GM23338 (cell line): ENCODE measurements at regions not wholly inside any gene's neighbourhood (a gene's known extent, or its start where the extent isn't known, plus 50 kb on each side); places are given as distances from the start of the nearest gene placed in this dataset.

Experiments used
- ATAC-seq: fragments of 200-7000 bp; cut with Tn5 transposase; 3 replicates; pipeline ENCODE4 v1.9.1; 2020
- DNase-seq: peaks from one replicate; pipeline ENCODE4 v3.0.0-alpha.2; 2015; ENCODE audit warnings: low spot score
- H2AFZ ChIP-seq: fragments of 200-600 bp; sonication (generic); 2 replicates; pipeline ENCODE4 v1.8.0; 2016; ENCODE audit warnings: antibody characterized with exemption, mild to moderate bottlenecking, moderate library complexity
- H3F3A ChIP-seq: fragments of 200-600 bp; sonication (generic); replicated peaks from 2 replicates; pipeline ENCODE4 v1.8.0; 2017; ENCODE audit warnings: antibody characterized with exemption, mixed run types, low read depth
- H3K27ac ChIP-seq: fragments of 200-600 bp; sonication (generic); 2 replicates; pipeline ENCODE4 v1.6.1; 2016; ENCODE audit warnings: low read depth
- H3K27me3 ChIP-seq: fragments of 200-600 bp; sonication (generic); 2 replicates; pipeline ENCODE4 v1.8.0; 2016; ENCODE audit warnings: mild to moderate bottlenecking, mixed run types, moderate library complexity; ENCODE audit not compliant: insufficient read depth
- H3K36me3 ChIP-seq: fragments of 200-600 bp; sonication (generic); 2 replicates; pipeline ENCODE4 v1.8.0; 2016; ENCODE audit warnings: mild to moderate bottlenecking; ENCODE audit not compliant: insufficient read depth
- H3K4me1 ChIP-seq: fragments of 200-600 bp; sonication (generic); 2 replicates; pipeline ENCODE4 v1.8.0; 2016; ENCODE audit warnings: mild to moderate bottlenecking, moderate library complexity; ENCODE audit not compliant: insufficient read depth
- H3K4me2 ChIP-seq: fragments of 200-600 bp; sonication (generic); 2 replicates; pipeline ENCODE4 v1.7.1; 2017; ENCODE audit warnings: mixed run types
- H3K4me3 ChIP-seq: fragments of 200-600 bp; sonication (generic); 2 replicates; pipeline ENCODE4 v1.6.1; 2016; ENCODE audit warnings: mixed run types
- H3K79me2 ChIP-seq: fragments of 200-600 bp; sonication (generic); replicated peaks from 2 replicates; pipeline ENCODE4 v1.8.0; 2017; ENCODE audit warnings: mild to moderate bottlenecking; ENCODE audit not compliant: insufficient read depth
- H3K9me2 ChIP-seq: fragments of 200-600 bp; sonication (generic); 2 replicates; pipeline ENCODE4 v1.8.0; 2017; ENCODE audit not compliant: insufficient read depth
- H4K20me1 ChIP-seq: fragments of 200-600 bp; sonication (generic); replicated peaks from 2 replicates; pipeline ENCODE4 v1.8.0; 2017; ENCODE audit warnings: mild to moderate bottlenecking; ENCODE audit not compliant: insufficient read depth
- H3K27ac Mint-ChIP-seq: 2 replicates; pipeline ENCODE4 v1.8.0; 2020; ENCODE audit warnings: inconsistent platforms, mild to moderate bottlenecking, moderate library complexity, mixed read lengths
- H3K27me3 Mint-ChIP-seq: 3 replicates; pipeline ENCODE4 v1.8.0; 2022; ENCODE audit warnings: low read depth, mild to moderate bottlenecking, moderate library complexity, mixed read lengths, inconsistent platforms; ENCODE audit not compliant: insufficient read depth, poor library complexity
- H3K36me3 Mint-ChIP-seq: 3 replicates; pipeline ENCODE4 v1.8.0; 2021; ENCODE audit warnings: low read depth, mild to moderate bottlenecking, inconsistent platforms, moderate library complexity, mixed read lengths
- H3K4me1 Mint-ChIP-seq: 3 replicates; pipeline ENCODE4 v1.8.0; 2020; ENCODE audit warnings: mild to moderate bottlenecking, inconsistent platforms, mixed read lengths
- H3K4me3 Mint-ChIP-seq: 3 replicates; pipeline ENCODE4 v1.8.0; 2021; ENCODE audit warnings: moderate library complexity, mild to moderate bottlenecking, inconsistent platforms, mixed read lengths
- H3K9me3 Mint-ChIP-seq: 3 replicates; pipeline ENCODE4 v1.8.0; 2020; ENCODE audit warnings: moderate library complexity, mild to moderate bottlenecking, inconsistent platforms, mixed read lengths
- CREB1 ChIP-seq: fragments of 250-450 bp; sonication (Bioruptor Pico); IDR thresholded peaks from 2 replicates; pipeline ENCODE4 v1.5.0; 2020; ENCODE audit warnings: low read depth, mild to moderate bottlenecking, moderate library complexity
- CTCF ChIP-seq, 2 experiments: fragments of 200-600 bp in 1 of 2; sonication (generic) in 1 of 2; conservative IDR thresholded peaks; 2 replicates each; pipeline versions ENCODE4 v1.5.1 to v1.6.1; 2016 to 2017; ENCODE audit warnings: antibody characterized with exemption in 2 of 2, low read depth in 2 of 2, mild to moderate bottlenecking in 2 of 2, moderate library complexity in 1 of 2
- ETS1 ChIP-seq: IDR thresholded peaks from 2 replicates; pipeline ENCODE4 v1.6.1; 2016; ENCODE audit warnings: antibody characterized with exemption
- EZH2 ChIP-seq: fragments of 200-600 bp; sonication (generic); IDR thresholded peaks from one replicate; pipeline ENCODE4 v1.8.0; 2017; ENCODE audit warnings: antibody characterized with exemption, mild to moderate bottlenecking, low read depth; ENCODE audit not compliant: unreplicated experiment
- EZH2phosphoT487 ChIP-seq: fragments of 200-600 bp; sonication (generic); IDR thresholded peaks from one replicate; pipeline ENCODE4 v1.8.1; 2018; ENCODE audit warnings: antibody characterized with exemption; ENCODE audit not compliant: unreplicated experiment
- JUNB ChIP-seq: IDR thresholded peaks from one replicate; pipeline ENCODE4 v1.6.1; 2016; ENCODE audit warnings: antibody characterized with exemption; ENCODE audit not compliant: unreplicated experiment
- NANOG ChIP-seq: IDR thresholded peaks from 2 replicates; pipeline ENCODE4 v1.6.1; 2016; ENCODE audit warnings: antibody characterized with exemption, borderline replicate concordance
- POLR2AphosphoS5 ChIP-seq: IDR thresholded peaks from 2 replicates; pipeline ENCODE4 v1.6.1; 2016; ENCODE audit warnings: antibody characterized with exemption, low read depth
- REST ChIP-seq: IDR thresholded peaks from one replicate; pipeline ENCODE4 v1.6.1; 2018; ENCODE audit warnings: antibody characterized with exemption; ENCODE audit not compliant: unreplicated experiment
- STAT1 ChIP-seq: IDR thresholded peaks from one replicate; pipeline ENCODE4 v1.6.1; 2016; ENCODE audit warnings: antibody characterized with exemption; ENCODE audit not compliant: unreplicated experiment
- ZNF114 ChIP-seq: fragments of 250-450 bp; sonication (Bioruptor Pico); IDR thresholded peaks from 2 replicates; pipeline ENCODE4 v1.5.0; 2020; ENCODE audit warnings: mild to moderate bottlenecking, moderate library complexity
- ZNF331 ChIP-seq: fragments of 250-450 bp; sonication (Bioruptor Pico); IDR thresholded peaks from 2 replicates; pipeline ENCODE4 v1.5.0; 2020; ENCODE audit warnings: low read depth, mild to moderate bottlenecking, moderate library complexity
- TF ChIP-seq, protein P1 (sequence below): fragments of 250-450 bp; sonication (Bioruptor Pico); IDR thresholded peaks from 2 replicates; pipeline ENCODE4 v1.5.0; 2020; ENCODE audit warnings: mild to moderate bottlenecking, moderate library complexity

DNA sequence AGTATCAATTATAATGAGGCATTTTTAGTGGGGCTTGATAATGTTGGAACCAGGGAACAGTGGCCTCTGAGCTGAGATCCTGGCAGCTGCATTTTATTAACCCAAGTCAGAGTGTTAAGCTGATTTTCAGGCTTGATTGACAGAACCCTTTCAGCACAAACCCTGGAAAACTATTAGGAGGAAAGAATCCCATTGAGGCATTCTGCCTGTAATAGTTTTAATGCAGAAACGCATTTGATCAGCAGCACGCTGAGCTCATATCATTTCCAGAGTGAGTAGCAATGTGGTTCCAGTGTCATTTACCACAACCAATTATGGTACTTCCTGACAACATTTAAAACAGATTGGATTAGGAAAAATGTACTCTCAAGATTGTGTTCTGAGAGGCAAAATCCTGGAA is 78.3 kb upstream of the BARHL2 start:
- Histone ChIP-seq H4K20me1 (no peaks in the 10 kb centered on the region), H3K27ac (no peak overlapping the region), H2AFZ (no peak overlapping the region), H3K9me2 (no peaks in the 10 kb centered on the region), H3K4me1 (peaks cover 6% of the 10 kb centered on the region; the same call in 1 of the 2 replicates), H3K27me3 (no peaks in the 10 kb centered on the region; the same call in 1 of the 2 replicates), H3K36me3 (no peaks in the 10 kb centered on the region), H3K4me2 (no peak overlapping the region), H3F3A (no peaks in the 10 kb centered on the region), H3K79me2 (no peaks in the 10 kb centered on the region), H3K4me3 (no peak overlapping the region)
- ATAC-seq (no peak), DNase-seq (no peak)
- Mint-ChIP-seq H3K27me3 (peaks cover 13% of the 10 kb centered on the region), H3K36me3 (no peaks in the 10 kb centered on the region), H3K9me3 (no peaks in the 10 kb centered on the region), H3K27ac (no peak overlapping the region), H3K4me1 (peaks cover 9% of the 10 kb centered on the region; the same call in 2 of the 3 replicates), H3K4me3 (no peak overlapping the region)
- TF ChIP-seq ETS1, result no peak
- TF ChIP-seq STAT1, result no peak
- no peak for TF ChIP-seq EZH2
- TF ChIP-seq POLR2AphosphoS5, result no peak
- no peak for TF ChIP-seq ZNF331 (CRISPR knock-in tag)
- TF ChIP-seq NANOG, result no peak
- TF ChIP-seq, protein P1, sequence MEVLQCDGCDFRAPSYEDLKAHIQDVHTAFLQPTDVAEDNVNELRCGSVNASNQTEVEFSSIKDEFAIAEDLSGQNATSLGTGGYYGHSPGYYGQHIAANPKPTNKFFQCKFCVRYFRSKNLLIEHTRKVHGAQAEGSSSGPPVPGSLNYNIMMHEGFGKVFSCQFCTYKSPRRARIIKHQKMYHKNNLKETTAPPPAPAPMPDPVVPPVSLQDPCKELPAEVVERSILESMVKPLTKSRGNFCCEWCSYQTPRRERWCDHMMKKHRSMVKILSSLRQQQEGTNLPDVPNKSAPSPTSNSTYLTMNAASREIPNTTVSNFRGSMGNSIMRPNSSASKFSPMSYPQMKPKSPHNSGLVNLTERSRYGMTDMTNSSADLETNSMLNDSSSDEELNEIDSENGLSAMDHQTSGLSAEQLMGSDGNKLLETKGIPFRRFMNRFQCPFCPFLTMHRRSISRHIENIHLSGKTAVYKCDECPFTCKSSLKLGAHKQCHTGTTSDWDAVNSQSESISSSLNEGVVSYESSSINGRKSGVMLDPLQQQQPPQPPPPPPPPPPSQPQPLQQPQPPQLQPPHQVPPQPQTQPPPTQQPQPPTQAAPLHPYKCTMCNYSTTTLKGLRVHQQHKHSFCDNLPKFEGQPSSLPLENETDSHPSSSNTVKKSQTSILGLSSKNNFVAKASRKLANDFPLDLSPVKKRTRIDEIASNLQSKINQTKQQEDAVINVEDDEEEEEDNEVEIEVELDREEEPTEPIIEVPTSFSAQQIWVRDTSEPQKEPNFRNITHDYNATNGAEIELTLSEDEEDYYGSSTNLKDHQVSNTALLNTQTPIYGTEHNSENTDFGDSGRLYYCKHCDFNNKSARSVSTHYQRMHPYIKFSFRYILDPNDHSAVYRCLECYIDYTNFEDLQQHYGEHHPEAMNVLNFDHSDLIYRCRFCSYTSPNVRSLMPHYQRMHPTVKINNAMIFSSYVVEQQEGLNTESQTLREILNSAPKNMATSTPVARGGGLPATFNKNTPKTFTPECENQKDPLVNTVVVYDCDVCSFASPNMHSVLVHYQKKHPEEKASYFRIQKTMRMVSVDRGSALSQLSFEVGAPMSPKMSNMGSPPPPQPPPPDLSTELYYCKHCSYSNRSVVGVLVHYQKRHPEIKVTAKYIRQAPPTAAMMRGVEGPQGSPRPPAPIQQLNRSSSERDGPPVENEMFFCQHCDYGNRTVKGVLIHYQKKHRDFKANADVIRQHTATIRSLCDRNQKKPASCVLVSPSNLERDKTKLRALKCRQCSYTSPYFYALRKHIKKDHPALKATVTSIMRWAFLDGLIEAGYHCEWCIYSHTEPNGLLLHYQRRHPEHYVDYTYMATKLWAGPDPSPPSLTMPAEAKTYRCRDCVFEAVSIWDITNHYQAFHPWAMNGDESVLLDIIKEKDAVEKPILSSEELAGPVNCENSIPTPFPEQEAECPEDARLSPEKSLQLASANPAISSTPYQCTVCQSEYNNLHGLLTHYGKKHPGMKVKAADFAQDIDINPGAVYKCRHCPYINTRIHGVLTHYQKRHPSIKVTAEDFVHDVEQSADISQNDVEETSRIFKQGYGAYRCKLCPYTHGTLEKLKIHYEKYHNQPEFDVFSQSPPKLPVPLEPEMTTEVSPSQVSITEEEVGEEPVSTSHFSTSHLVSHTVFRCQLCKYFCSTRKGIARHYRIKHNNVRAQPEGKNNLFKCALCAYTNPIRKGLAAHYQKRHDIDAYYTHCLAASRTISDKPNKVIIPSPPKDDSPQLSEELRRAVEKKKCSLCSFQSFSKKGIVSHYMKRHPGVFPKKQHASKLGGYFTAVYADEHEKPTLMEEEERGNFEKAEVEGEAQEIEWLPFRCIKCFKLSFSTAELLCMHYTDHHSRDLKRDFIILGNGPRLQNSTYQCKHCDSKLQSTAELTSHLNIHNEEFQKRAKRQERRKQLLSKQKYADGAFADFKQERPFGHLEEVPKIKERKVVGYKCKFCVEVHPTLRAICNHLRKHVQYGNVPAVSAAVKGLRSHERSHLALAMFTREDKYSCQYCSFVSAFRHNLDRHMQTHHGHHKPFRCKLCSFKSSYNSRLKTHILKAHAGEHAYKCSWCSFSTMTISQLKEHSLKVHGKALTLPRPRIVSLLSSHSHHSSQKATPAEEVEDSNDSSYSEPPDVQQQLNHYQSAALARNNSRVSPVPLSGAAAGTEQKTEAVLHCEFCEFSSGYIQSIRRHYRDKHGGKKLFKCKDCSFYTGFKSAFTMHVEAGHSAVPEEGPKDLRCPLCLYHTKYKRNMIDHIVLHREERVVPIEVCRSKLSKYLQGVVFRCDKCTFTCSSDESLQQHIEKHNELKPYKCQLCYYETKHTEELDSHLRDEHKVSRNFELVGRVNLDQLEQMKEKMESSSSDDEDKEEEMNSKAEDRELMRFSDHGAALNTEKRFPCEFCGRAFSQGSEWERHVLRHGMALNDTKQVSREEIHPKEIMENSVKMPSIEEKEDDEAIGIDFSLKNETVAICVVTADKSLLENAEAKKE (CRISPR knock-in tag), result no peak
- no peak for TF ChIP-seq CREB1 (CRISPR knock-in tag)
- no peak for TF ChIP-seq CTCF (conservative IDR thresholded peaks at IDR 0.05; ENCODE audit: low read depth in 2 of 2)
- TF ChIP-seq REST, result no peak
- TF ChIP-seq ZNF114 (CRISPR knock-in tag), result no peak
- TF ChIP-seq EZH2phosphoT487, result no peak
- no peak for TF ChIP-seq JUNB
